NCI-H187 (cell line): ENCODE measurements at regions not wholly inside any gene's neighbourhood (a gene's known extent, or its start where the extent isn't known, plus 50 kb on each side); places are given as distances from the start of the nearest gene placed in this dataset.

Experiments used
- DNase-seq, 2 experiments: peaks; one replicate each; lab custom pipeline; 2025; lab: John Stamatoyannopoulos, UW

DNA sequence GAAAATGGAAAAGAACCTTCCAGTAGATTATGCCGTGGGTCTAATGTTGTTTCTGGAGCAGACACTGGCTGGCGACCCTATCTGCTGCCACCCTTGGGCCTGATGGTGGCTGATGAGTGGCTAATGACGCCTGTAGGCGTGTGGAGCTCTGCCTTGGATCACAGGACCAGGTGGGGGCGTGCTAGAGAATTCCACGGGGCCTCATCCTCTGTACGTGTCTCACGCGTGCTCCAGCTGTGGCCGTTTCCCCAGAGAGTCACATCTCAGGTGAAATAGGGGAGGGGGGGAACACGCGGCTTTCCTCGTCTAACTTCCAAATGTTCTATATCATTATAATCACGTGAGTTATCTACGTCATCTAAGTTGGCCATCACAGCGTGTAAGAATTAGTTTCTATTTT lies 160.9 kb upstream of the SMIM21 start:
- DNase-seq: no peak

GRCh38 chr18:75587131-75587530 lies 159.6 kb upstream of the SMIM21 start:
- no peak for DNase-seq

GRCh38 chr18:75586130-75586889 lies 158.8 kb upstream of the SMIM21 start:
- DNase-seq: no peak

DNA sequence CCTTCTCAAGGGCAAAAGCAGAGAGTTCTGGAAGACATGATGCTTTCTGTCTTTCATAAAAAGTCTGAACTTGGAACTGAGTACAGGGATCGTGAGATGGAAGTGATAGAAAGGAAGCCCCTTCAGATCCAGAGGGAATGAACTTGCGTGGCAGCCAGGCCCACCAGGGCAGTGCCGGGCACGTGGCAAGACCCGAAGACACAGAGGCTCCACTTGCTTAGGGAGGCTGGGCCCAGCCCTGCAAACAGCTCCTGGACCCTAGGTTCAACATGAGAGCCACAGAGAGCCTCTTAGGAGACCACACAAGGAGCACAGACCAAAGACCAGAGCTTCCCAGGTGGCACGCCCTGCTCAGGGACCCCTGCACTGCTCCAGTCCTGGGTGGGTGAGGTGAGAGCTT lies 155.4 kb upstream of the SMIM21 start:
- no peak for DNase-seq

GRCh38 chr18:75582406-75582821 lies 154.9 kb upstream of the SMIM21 start:
- no peak for DNase-seq

GRCh38 chr18:75581336-75582131 lies 154.0 kb upstream of the SMIM21 start:
- no peak for DNase-seq

DNA sequence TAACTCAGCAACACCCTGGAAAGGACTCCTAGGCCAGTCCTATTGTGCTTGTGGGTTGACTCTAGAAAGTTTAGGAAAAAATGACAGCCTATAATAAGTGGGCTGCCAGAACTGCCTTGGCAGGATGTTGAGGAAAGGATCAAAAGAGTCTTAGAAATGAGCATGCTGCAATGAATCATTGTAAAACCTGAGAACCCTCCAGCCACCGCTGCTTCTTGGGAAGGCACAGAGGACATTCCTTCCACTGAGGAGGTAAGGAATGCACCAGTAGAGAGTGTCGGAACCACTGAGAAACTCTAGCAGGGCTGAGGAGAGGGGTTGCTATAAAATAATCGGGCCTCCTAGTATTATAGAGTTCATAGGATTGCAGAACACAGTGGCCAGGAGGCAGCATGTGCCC lies 146.7 kb upstream of the SMIM21 start:
- DNase-seq: no peak

GRCh38 chr18:75563150-75563549 lies 135.6 kb upstream of the SMIM21 start:
- no peak for DNase-seq

DNA sequence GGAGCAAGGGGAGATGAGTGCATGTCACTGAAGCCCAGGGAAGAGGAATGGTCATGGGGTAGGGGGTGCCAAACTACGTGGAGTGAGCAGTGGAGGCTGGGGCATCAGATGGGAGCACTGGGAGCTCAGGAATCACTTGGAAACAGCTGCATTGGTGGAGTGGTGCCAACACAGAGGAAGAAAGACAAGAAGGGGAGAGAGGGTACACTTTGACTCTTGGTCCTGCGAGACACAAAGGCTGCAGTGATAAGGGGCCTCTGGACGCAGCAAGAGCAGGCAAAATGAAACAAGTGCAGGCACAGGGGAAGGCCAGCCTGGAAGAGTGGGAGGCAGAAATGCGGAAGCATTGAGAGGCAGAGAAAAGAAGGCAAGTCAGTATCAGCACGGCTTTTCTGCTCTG lies 134.7 kb upstream of the SMIM21 start:
- DNase-seq: no peak

DNA sequence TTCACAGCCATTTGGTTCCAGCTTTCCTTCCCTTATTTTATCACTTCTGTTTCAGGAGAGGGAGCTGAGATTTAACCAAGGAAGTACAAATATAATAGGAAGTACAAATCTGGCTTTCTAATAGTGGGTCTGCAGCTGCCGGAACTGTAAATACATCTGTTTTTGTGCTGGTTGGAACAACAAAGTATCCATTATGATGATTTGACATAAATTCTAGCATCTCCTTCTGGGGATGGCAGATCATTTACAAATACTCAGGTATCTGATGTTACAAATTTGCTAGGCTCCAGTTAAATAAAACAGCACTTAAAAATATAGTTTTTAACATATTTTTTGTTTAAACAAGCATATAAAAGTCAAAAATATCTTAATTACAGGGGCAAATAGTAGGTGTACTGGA lies 131.3 kb upstream of the SMIM21 start:
- DNase-seq: no peak

DNA sequence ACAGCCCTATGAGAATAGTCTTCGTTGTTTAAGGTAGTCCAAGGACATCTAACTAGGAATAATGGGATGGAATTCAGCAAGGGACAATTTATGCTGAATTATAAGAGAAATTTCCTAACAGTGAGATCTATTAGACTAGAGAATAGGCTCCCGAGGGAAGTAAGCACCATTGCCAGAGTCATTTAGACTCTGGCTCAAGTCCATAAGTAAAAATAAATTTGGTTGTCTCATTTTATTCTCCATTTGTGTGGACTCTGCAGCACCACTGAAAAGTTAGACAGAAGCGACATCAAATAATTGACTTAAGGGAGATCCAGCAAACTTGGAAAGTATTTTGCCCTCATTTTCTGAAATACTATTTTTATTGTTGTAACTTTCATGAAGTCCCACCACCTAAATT lies 129.3 kb upstream of the SMIM21 start:
- DNase-seq: no peak

DNA sequence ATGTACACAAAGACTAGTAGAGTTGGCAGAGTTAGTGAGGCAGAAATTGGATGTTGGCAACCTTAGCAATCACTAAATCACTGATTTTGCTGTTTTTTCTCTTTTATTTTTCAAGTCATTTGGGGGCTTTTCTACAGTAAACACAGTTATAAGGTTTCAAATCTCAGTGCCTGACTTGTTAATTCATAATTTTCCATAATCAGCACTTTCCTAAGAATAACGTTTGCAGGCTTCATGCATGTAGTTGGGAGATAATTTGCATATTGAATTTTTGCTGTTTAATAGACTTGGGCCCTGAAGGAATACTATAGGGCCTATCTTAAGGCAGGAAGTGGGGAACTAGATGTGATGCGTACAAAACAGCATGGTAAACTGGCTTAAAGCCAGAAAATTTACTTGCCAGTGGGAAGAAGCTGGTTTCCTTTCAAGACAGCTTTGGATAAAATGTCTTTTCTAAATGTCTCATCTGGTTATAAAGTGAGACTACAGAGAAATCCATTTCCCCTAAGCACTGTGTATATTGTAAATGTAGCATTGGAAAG lies 127.2 kb upstream of the SMIM21 start:
- no peak for DNase-seq

DNA sequence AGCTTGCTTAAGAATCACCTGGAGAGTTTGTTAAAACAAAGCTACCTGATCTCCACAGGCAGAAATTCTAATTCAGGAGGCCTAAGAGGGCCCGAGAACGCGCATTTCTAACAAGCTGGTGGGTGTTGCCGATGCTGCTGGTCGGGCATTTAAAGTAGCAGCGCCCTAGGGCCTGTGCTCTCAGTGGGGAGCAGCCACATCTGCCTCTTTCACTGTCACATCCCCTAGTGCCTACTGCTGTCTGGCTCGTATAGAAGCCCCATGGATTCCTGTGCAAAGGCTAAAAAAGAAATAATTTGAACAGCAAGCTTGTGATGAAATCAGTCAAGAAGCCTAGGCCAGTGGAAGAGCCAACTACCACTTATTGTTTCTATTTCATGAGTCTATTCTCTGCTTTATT lies 126.7 kb upstream of the SMIM21 start:
- no peak for DNase-seq

DNA sequence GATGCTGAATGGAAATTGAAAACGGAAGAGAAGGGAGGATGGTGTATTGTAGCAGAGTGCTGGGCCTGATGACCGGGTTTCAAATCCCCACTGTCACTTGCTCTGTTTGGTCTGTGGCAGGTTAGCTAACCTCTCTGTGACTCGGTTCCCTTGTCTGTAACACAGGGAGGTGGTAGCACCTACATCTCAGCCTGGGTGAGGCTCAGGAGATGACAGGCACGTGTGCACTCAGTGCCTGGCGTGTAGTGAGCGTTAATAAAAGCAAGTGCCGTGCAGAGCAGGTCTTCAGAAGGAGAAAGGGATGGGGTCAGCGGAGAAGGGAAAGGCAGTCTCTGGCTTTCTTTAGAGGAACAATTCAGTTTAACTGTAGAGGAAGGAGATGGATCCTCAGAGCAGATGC lies 125.5 kb upstream of the SMIM21 start:
- DNase-seq: no peak

- no peak for DNase-seq
Observed at GRCh38 chr18:75551071-75551470, 123.6 kb upstream of the SMIM21 start.

DNA sequence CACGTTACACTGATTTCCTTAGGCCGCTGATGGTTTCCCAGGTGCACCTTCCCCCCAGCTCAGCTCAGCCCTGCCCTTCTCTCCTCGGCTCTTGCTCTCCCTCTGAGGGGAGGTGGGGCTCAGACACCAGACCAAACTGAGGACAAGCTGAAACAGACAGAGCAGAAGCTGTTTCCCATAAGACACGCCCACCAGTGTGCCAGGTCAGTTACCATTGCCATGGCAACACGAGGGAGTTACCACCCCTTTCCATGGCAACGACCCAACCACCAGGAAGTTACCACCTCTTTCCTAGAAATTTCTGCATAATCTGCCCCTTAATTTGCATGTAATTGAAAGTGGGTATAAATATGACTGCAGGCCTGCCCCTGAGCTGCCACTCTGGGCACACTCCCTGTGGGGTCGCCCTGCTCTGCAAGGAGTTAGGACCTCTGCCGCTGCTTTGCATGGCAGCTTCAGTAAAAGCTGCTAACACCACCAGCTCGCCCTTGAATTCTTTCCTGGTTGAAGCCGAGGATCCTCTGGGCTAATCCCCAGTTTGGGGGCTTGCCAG lies 120.9 kb upstream of the SMIM21 start:
- DNase-seq: peak in 1 of 2 experiments; percentile 1

DNA sequence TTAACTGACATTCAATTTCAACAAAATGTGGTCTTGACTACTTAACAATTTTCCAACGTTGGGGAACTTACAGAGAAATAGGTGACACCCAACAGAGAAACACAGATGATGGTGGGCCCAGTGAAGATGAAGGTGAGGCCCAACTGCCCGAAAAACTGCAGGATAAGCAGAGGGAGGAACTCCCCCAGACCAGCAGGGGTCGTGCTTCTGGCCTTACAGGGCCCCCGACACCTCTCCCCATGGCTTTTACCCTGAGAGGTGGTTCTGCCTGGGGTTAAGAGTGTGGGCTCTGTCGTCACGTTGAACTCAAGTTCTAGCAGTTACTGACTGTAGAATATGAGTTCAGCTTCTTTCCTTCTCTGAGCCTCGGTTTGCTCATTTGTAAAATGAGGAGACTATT lies 119.5 kb upstream of the SMIM21 start:
- DNase-seq: no peak

- DNase-seq: no peak
Observed at GRCh38 chr18:75545189-75545588, 117.7 kb upstream of the SMIM21 start.

- DNase-seq: no peak
Observed at GRCh38 chr18:75544496-75544895, 117.0 kb upstream of the SMIM21 start.

- no peak for DNase-seq
Observed at GRCh38 chr18:75544051-75544481, 116.6 kb upstream of the SMIM21 start.

DNA sequence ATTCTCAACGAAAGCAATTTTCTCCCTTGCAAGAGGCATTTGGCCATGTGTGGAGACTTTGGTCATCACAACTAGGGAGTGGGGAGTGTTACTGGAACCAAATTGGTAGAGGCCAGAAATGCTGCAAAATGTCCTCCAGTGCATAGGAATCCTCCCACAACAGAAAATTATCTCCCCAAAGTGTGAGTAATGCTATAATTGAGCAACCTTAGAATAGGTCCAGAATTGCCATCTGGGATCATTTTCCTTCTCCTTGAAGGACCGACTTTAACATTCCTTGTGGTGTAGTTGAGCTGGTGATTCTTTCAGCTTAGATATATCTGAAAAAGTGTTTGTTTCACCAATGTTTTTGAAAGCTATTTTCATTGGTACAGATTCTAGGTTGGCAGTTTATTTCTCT lies 111.2 kb upstream of the SMIM21 start:
- DNase-seq: no peak

DNA sequence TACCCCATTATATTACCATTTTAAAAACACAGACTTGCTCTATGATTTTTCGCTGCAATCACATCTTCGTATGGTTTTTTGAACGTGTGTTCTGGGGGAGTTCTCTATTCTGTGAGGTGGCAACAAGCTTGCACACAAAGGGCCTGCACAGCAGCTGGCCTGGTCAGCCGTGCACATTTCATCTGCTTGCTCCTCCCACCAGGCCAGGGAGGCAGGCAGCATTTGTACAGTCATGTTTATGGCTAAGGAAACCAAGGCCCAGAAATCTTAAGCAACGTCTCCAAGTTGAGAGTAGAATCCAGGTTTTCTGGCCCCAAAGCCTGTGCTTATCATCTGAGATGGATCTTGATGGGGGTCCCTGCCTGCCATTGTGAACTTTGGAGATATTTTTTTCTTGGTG lies 106.4 kb upstream of the SMIM21 start:
- DNase-seq: no peak

- DNase-seq: no peak
Observed at GRCh38 chr18:75533209-75533608, 105.7 kb upstream of the SMIM21 start.
